Stimulated activated CD8-positive, alpha-beta memory T cell treated with anti-CD3 and anti-CD28 coated beads, Interleukin-4, amount 100 ng/mL, for 48 hours (primary cell): ENCODE measurements at regions not wholly inside any gene's neighbourhood (a gene's known extent, or its start where the extent isn't known, plus 50 kb on each side); places are given as distances from the start of the nearest gene placed in this dataset.
"Not testable (repeated sequence)": the region's sequence is repeated elsewhere in the genome, so short reads cannot be mapped to it uniquely, and the experiment has no call there.

Experiments used
- DNase-seq: peaks from one replicate; pipeline ENCODE4 v3.0.0-alpha.2; 2020

GRCh38 chr3:95215437-95215957 is 1152.6 kb downstream of the NSUN3 start:
- no peak for DNase-seq

GRCh38 chr3:95217661-95218060 is 1154.8 kb downstream of the NSUN3 start:
- DNase-seq: no peak

- no peak for DNase-seq
These were observed 1155.6 kb downstream of the NSUN3 start for GRCh38 chr3:95218484-95218883.

GRCh38 chr3:95226437-95226836 is 1163.6 kb downstream of the NSUN3 start:
- DNase-seq: no peak

- DNase-seq: no peak
These were observed 1164.2 kb downstream of the NSUN3 start for GRCh38 chr3:95227092-95227491.

- DNase-seq: no peak
These were observed 1165.6 kb downstream of the NSUN3 start for GRCh38 chr3:95228416-95228815.

- no peak for DNase-seq
These were observed 1173.1 kb downstream of the NSUN3 start for GRCh38 chr3:95235916-95236315.

GRCh38 chr3:95237783-95238182 is 1174.9 kb downstream of the NSUN3 start:
- no peak for DNase-seq

- DNase-seq: no peak
These were observed 1177.5 kb downstream of the NSUN3 start for GRCh38 chr3:95240395-95240794.

GRCh38 chr3:95241256-95241655 is 1178.4 kb downstream of the NSUN3 start:
- DNase-seq: not testable (repeated sequence)

- no peak for DNase-seq
These were observed 1183.6 kb downstream of the NSUN3 start for GRCh38 chr3:95246413-95246812.

- DNase-seq: no peak
These were observed 1191.2 kb downstream of the NSUN3 start for GRCh38 chr3:95254061-95254460.

- DNase-seq: no peak
These were observed 1191.9 kb downstream of the NSUN3 start for GRCh38 chr3:95254758-95255157.

GRCh38 chr3:95265129-95265528 is 1202.3 kb downstream of the NSUN3 start:
- no peak for DNase-seq

GRCh38 chr3:95271395-95271794 is 1208.5 kb downstream of the NSUN3 start:
- DNase-seq: no peak

- no peak for DNase-seq
These were observed 1209.3 kb downstream of the NSUN3 start for GRCh38 chr3:95272166-95272565.

GRCh38 chr3:95272781-95273180 is 1209.9 kb downstream of the NSUN3 start:
- no peak for DNase-seq

GRCh38 chr3:95277613-95278012 is 1214.8 kb downstream of the NSUN3 start:
- DNase-seq: no peak

GRCh38 chr3:95280711-95281352 is 1218.0 kb downstream of the NSUN3 start:
- DNase-seq: no peak

- no peak for DNase-seq
These were observed 1226.4 kb downstream of the NSUN3 start for GRCh38 chr3:95289295-95289694.

- no peak for DNase-seq
These were observed 1234.7 kb downstream of the NSUN3 start for GRCh38 chr3:95297581-95297980.

- no peak for DNase-seq
These were observed 1239.2 kb downstream of the NSUN3 start for GRCh38 chr3:95302044-95302443.

- no peak for DNase-seq
These were observed 1247.7 kb downstream of the NSUN3 start for GRCh38 chr3:95310560-95310959.

GRCh38 chr3:95311272-95311671 is 1248.4 kb downstream of the NSUN3 start:
- DNase-seq: no peak

GRCh38 chr3:95312650-95313049 is 1249.8 kb downstream of the NSUN3 start:
- DNase-seq: no peak
